EH (cell line): ENCODE measurements at regions not wholly inside any gene's neighbourhood (a gene's known extent, or its start where the extent isn't known, plus 50 kb on each side); places are given as distances from the start of the nearest gene placed in this dataset.

Experiments used
- DNase-seq: peaks from one replicate; pipeline ENCODE4 v3.0.0-alpha.2; 2015; ENCODE audit warnings: low read depth

DNA sequence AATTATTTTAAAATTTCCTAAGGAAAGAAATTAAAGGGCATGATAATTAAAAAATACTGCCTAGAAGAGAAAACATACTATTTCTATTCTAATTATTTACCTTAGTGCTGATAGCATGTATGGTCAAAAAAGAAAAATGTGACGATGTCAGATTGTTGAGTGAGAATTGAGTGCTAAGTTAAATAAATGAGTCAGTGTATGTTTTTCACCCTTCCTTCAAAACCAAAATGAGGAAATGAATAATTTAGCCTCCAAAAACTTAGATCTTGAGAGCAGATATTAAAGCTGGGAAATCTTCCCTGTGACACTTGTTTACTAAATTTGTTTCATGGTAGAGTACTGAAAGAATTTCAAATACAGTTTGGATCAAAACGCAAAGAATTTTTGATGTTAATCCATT lies 58.6 kb upstream of the NYAP2 start:
- peak; percentile 26 for DNase-seq

DNA sequence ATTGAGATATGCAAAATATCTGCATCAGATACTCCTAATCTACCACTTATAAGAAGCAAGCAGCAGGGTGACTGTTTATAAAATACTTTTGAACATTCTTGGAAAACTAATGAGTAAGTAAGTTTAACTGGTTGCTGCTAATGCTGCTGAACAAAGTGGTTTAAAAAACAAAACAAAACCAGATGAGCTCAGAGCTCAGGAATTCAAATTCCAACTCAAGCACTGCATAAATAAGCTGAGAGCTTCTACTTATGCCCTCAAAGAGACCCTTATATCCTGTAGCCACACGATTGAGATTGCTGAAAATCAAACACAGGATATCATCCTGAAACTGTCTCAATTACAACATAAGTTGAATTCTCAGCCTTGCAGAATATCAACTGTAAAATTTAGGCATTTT lies 62.3 kb upstream of the NYAP2 start:
- DNase-seq, result peak; percentile 93

DNA sequence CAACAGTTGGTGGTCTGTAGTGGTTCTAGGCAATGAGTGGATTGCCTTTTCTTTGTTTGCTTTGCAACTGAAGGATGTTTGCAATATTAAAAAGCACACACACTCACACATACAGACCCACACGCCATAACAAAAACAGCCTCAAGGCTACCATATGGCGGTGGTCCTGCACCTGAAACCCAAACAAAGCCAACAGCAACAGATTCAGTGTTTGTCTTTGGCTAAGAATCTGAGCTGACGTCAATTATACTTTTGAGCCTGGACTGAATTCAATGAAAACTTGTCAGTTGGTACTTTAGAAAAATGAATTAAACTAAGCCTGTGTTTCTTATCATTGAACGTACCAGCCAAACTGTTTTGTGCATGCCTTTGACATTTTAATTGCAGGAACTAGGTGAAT lies 65.0 kb upstream of the NYAP2 start:
- DNase-seq, result no peak

DNA sequence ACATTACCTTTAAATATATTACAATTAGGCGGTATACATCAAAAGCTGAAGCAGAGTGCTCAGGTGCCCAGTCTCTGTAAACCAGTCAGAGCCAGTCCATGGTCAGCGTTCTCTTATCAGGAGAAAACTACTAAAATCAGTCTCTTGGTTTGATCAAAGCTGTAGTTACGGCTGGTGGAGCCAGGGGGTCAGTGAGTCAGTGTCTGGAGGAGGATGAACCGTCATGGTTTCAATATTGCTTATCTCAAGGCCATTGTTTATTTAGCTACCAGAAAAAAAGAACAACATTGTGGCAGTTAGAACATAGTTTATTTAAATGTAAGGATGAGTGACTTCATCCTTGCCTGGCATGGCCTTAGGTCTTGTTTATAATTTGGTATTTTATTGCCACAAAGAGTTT lies 71.3 kb upstream of the NYAP2 start:
- DNase-seq, result peak; percentile 55

GRCh38 chr2:225326969-225327368 lies 72.5 kb upstream of the NYAP2 start:
- DNase-seq, result no peak

- DNase-seq, result no peak
These were observed 79.6 kb upstream of the NYAP2 start for GRCh38 chr2:225319872-225320271.

- DNase-seq, result no peak
These were observed 81.1 kb upstream of the NYAP2 start for GRCh38 chr2:225318440-225318839.

DNA sequence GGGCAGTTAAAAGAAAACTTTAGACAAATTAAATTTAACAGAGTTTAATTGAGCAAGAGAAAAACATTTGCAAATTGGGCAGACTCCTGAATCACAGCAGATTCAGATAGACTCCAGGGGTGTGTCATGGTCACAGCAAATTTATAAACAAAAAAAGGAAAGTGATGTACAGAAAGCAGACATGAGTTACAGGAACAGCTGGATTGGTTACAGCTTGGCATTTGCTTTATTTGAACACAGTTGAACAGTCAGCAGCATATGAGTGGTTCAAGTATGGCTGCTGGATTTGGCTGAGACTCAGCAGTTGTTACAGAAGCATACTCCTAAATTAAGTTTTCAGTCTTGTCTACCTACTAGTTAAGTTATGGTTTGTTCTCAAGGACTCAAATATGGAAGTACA lies 82.3 kb upstream of the NYAP2 start:
- DNase-seq, result no peak

DNA sequence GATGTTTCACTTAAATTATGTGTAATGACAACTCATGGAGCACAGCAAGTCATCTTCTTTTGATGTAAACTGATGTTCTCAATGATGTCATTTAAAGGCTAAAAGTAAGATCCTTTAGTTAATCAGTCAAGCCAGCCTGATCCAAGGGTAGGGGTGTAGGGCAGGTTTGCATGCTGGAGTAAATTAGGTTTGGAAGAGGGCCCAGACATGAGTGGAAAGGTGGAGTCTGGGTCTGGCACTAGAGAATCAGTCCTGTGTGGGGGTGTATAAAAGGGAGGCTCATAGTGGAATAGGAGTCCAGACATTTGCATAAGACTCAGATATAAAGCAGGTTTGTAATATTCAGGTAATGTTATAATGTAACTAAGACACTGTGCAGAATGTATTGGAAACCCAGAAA lies 88.8 kb upstream of the NYAP2 start:
- DNase-seq, result no peak

- DNase-seq, result no peak
These were observed 90.0 kb upstream of the NYAP2 start for GRCh38 chr2:225309516-225309915.

DNA sequence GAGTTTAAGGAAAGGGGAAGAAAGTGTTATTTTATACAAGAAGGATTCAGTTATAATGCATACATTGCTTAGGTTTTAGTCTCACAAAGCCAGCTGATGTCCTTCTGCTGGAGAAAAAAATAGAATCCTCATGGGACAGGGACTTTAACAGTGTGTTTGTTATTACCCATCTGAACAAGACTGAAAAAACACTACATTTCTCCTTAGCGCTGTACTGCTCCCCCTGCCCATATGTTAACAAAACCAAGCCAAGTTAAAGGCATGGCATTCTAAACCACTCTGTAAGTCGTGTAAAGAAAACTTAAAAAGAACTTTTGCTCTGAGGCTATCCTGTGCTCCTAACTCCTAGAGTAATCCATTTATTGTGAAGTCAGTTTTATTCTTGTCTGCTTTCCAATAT lies 102.6 kb upstream of the NYAP2 start:
- no peak for DNase-seq

- DNase-seq, result no peak
These were observed 104.4 kb upstream of the NYAP2 start for GRCh38 chr2:225295102-225295501.

GRCh38 chr2:225293638-225294037 lies 105.9 kb upstream of the NYAP2 start:
- no peak for DNase-seq

GRCh38 chr2:225290757-225291400 lies 108.6 kb upstream of the NYAP2 start:
- peak; percentile 8 for DNase-seq

DNA sequence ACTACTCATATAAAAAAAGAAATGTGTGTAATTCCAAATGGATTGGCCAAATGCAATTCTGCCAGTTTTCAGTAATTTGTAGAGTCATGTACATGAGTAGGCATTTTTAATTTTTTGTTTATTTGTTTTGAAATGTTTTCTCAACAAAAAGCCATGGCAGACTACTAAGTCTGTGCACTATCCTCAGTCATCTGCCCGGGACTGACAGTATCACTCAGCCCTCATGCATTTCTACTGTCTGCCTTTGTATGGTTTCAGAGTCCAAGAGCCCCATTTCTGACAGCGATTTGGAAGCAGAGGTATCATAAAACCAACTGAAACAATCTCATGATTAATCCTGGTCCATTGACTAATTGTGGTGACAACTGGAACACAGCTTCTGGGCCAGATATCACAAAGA lies 109.9 kb upstream of the NYAP2 start:
- no peak for DNase-seq

GRCh38 chr2:225288986-225289385 lies 110.5 kb upstream of the NYAP2 start:
- peak; percentile 78 for DNase-seq

DNA sequence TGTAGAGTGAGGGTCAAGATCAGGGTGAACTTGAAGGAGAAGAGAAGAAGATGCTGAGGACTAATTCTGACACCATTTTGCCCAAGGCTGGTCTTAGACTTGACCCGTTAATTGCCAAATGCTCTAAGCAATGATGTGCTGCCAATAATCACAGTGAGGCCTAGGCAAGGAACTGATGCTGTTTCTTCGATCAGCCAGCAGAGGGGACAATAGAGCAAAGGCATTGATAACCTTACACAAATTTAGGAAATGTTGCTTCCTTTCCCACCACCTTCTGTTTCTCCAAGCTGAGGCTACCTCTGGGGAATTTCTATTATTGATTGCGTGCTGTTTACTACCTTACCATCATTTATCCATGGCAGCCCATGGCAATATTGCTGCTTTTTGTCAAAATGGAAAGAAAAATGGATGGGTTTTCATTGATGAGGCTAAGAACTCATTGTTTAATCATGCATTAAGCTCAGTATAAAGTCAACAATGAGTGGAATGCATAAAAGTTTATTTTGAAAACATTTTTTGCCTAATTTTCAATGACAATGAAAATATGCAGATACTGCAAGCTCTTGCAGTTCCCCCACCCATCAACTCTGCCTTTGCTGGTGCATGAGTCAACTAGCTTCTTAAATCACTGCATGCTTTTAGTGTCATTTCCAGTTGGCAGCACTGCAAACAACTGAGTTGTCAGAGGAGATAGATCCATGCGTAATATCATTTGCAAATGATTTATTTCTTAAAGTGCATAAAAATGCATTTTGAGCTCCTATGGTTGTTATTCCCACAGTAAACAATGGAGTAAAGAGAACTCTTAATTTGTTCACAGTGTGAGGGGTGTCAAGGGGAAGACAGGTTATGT lies 116.4 kb upstream of the NYAP2 start:
- DNase-seq, result peak; percentile 57

GRCh38 chr2:225276207-225276606 lies 123.3 kb upstream of the NYAP2 start:
- DNase-seq, result no peak

- no peak for DNase-seq
These were observed 124.1 kb upstream of the NYAP2 start for GRCh38 chr2:225275443-225275842.

GRCh38 chr2:225274751-225275150 lies 124.8 kb upstream of the NYAP2 start:
- peak; percentile 17 for DNase-seq

DNA sequence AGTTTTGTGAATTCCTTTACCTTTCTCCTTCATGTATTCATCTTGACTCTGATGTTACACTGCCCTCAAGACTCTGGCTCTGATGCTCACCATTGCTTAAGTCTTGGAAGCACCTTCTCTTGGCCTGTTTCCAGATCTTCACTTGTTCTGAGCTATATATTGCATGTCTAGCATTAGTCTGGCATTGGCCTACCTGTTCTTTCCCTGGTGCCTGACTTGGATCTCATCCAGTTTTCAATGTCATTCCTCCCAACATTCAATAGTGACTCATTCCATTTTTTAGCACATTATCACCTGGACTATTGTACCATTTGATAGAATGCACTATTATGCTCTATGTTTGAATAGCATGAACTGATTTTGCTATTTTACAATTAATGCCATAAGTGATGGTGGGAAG lies 127.3 kb upstream of the NYAP2 start:
- no peak for DNase-seq

GRCh38 chr2:225270861-225271260 lies 128.6 kb upstream of the NYAP2 start:
- peak; percentile 67 for DNase-seq

DNA sequence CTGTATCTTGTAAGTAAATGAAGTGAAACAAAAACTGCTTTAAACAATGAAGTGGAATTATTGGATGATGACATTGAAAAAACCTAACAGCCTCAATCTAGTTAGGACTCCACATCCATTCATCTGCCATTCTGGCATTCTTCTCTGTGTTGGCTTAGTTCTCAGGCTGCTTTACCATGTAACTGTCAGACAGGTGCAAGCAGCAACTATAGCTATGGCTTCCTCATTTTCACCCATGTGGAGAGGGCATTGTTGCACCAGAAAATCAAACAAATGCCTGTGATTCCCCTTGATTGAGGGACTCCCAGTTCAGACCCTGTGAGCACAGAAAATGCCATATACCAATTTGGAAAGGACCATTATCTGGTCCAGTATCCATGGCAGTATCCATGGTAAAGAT lies 129.5 kb upstream of the NYAP2 start:
- no peak for DNase-seq

DNA sequence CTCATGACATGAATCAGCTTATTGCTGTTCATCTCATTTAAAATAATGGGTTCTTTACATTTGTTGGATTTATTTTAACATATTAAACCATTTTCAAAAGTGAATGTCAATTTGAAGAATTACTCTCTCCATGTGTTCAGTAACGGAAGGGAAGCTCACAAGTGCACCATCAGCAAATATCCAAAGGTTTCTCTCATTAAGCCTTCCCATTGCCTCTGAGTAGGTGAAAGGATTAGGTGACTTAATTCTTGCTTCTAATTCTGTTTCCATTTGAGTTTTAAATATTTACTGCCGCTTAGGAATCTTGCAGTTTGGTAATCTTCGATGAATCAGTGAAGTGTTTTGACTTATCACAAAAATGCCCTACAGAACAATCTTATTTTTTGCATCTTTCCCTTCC lies 145.1 kb upstream of the NYAP2 start:
- no peak for DNase-seq
